Mammary epithelial cell (primary cell): ENCODE measurements at regions not wholly inside any gene's neighbourhood (a gene's known extent, or its start where the extent isn't known, plus 50 kb on each side); places are given as distances from the start of the nearest gene placed in this dataset.

Experiments used
- EZH2 ChIP-seq: IDR thresholded peaks from 2 replicates; pipeline ENCODE4 v1.6.1; 2012; ENCODE audit warnings: low read length, inconsistent platforms, borderline replicate concordance
- TF ChIP-seq, protein P1 (sequence below), 2 donors: IDR thresholded peaks in 1 of 2; conservative IDR thresholded peaks in 1 of 2; 2 replicates each; pipeline ENCODE4 v1.5.1; 2011 to 2012; ENCODE audit warnings: inconsistent platforms in 2 of 2, low read length in 2 of 2, mild to moderate bottlenecking in 2 of 2, control low read depth in 1 of 2, low read depth in 1 of 2; ENCODE audit not compliant: insufficient read depth in 1 of 2; ENCODE audit errors: extremely low read depth in 1 of 2

DNA sequence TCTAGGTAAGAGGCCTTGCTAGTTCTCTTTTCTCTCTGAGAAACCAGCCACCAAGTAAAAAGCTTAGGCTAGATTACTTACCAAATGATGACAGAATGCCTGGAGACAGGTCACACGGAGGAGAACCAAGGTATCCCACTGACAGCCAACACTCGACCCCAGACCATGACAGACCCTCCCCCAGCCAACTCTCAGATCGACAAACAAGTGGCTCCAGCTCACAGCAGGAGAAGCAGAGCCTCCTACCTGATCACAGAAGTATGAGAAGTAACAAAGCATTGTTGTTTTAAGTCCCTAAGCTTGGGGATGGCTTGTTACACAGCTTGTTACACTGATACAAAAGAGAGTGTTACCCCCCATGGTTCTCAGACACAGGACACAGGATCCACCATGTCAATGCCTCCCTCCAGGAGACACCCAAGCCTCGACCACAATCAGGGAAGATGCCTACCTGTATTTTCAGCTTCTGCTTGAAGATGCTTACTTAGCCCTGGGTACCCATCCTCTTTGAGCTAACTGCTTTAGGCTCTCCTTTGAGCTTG, 423.8 kb upstream of the JARID2 start:
- TF ChIP-seq, protein P1, sequence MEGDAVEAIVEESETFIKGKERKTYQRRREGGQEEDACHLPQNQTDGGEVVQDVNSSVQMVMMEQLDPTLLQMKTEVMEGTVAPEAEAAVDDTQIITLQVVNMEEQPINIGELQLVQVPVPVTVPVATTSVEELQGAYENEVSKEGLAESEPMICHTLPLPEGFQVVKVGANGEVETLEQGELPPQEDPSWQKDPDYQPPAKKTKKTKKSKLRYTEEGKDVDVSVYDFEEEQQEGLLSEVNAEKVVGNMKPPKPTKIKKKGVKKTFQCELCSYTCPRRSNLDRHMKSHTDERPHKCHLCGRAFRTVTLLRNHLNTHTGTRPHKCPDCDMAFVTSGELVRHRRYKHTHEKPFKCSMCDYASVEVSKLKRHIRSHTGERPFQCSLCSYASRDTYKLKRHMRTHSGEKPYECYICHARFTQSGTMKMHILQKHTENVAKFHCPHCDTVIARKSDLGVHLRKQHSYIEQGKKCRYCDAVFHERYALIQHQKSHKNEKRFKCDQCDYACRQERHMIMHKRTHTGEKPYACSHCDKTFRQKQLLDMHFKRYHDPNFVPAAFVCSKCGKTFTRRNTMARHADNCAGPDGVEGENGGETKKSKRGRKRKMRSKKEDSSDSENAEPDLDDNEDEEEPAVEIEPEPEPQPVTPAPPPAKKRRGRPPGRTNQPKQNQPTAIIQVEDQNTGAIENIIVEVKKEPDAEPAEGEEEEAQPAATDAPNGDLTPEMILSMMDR (conservative IDR thresholded peaks at IDR 0.05 in 1 of 2, IDR thresholded peaks at IDR 0.05 in 1 of 2; ENCODE audit: extremely low read depth in 1 of 2, insufficient read depth in 1 of 2, low read depth in 1 of 2, low read length in 2 of 2) = no peak
- TF ChIP-seq EZH2 = no peak
